Mesendoderm (in vitro differentiated cells): ENCODE measurements at regions not wholly inside any gene's neighbourhood (a gene's known extent, or its start where the extent isn't known, plus 50 kb on each side); places are given as distances from the start of the nearest gene placed in this dataset.

Experiments
- DNase-seq: peaks from one replicate; pipeline ENCODE4 v3.0.0; 2013
- H2AK5ac ChIP-seq: 2 replicates; pipeline ENCODE4 v1.6.1; 2013; ENCODE audit warnings: low read length, inconsistent platforms
- H2BK120ac ChIP-seq: 2 replicates; pipeline ENCODE4 v1.6.1; 2013; ENCODE audit warnings: low read depth, mild to moderate bottlenecking, low read length, moderate library complexity, mixed read lengths
- H2BK15ac ChIP-seq: replicated peaks from 2 replicates; pipeline ENCODE4 v1.6.1; 2013; ENCODE audit warnings: low read depth, mild to moderate bottlenecking, moderate library complexity
- H2BK5ac ChIP-seq: 2 replicates; pipeline ENCODE4 v1.6.1; 2013; ENCODE audit warnings: low read length, inconsistent platforms
- H3K18ac ChIP-seq: 2 replicates; pipeline ENCODE4 v1.6.1; 2013; ENCODE audit warnings: mild to moderate bottlenecking, low read length, mixed read lengths
- H3K23ac ChIP-seq: one replicate; pipeline ENCODE4 v1.6.1; 2013; ENCODE audit warnings: low read length
- H3K27ac ChIP-seq: 2 replicates; pipeline ENCODE4 v1.5.1; 2013; ENCODE audit warnings: low read depth, mild to moderate bottlenecking, inconsistent platforms, low read length, moderate library complexity
- H3K27me3 ChIP-seq: 2 replicates; pipeline ENCODE4 v1.6.1; 2013; ENCODE audit warnings: low read length, control low read depth, mild to moderate bottlenecking, inconsistent platforms; ENCODE audit not compliant: insufficient read depth, poor library complexity
- H3K36me3 ChIP-seq: 2 replicates; pipeline ENCODE4 v1.6.1; 2013; ENCODE audit warnings: low read length, inconsistent platforms; ENCODE audit not compliant: control insufficient read depth, insufficient read depth
- H3K4ac ChIP-seq: one replicate; pipeline ENCODE4 v1.6.1; 2013; ENCODE audit warnings: low read depth, mild to moderate bottlenecking, low read length, moderate library complexity
- H3K4me1 ChIP-seq: 2 replicates; pipeline ENCODE4 v1.6.1; 2013; ENCODE audit warnings: low read depth, low read length, inconsistent platforms; ENCODE audit not compliant: control insufficient read depth
- H3K4me2 ChIP-seq: 2 replicates; pipeline ENCODE4 v1.6.1; 2013; ENCODE audit warnings: low read length
- H3K4me3 ChIP-seq: 2 replicates; pipeline ENCODE4 v1.5.1; 2013; ENCODE audit warnings: mild to moderate bottlenecking, low read length
- H3K56ac ChIP-seq: one replicate; pipeline ENCODE4 v1.6.1; 2013; ENCODE audit warnings: low read length
- H3K79me1 ChIP-seq: 2 replicates; pipeline ENCODE4 v1.6.1; 2013; ENCODE audit warnings: low read length, inconsistent platforms
- H3K79me2 ChIP-seq: 2 replicates; pipeline ENCODE4 v1.6.1; 2013; ENCODE audit warnings: mild to moderate bottlenecking, low read length; ENCODE audit not compliant: control insufficient read depth, insufficient read depth
- H3K9ac ChIP-seq: 2 replicates; pipeline ENCODE4 v1.6.1; 2013; ENCODE audit warnings: low read length, inconsistent platforms
- H4K5ac ChIP-seq: one replicate; pipeline ENCODE4 v1.6.1; 2013; ENCODE audit warnings: low read length
- H4K8ac ChIP-seq: one replicate; pipeline ENCODE4 v1.6.1; 2013; ENCODE audit warnings: low read depth, mild to moderate bottlenecking, control low read depth, low read length, moderate library complexity
- WGBS: extraction: QIAGEN DNeasy Blood & Tissue Kit; methylation state at CpG from one replicate; pipeline ENCODE4 v1.1.7; 2013; ENCODE audit warnings: low lambda C conversion rate, missing lambda C conversion rate; ENCODE audit not compliant: insufficient coverage; ENCODE audit errors: extremely low coverage; 5-methylcytosine and 5-hydroxymethylcytosine counted together

- no peak overlapping the region for H3K9ac ChIP-seq
- peak; percentile 60 for DNase-seq
- H2BK5ac ChIP-seq, result no peak overlapping the region
- no peak overlapping the region for H3K4me3 ChIP-seq
- no peaks in the 10 kb centered on the region for H3K79me2 ChIP-seq
- no peaks in the 10 kb centered on the region for H3K27me3 ChIP-seq
- H3K18ac ChIP-seq, result no peak overlapping the region
- no peak overlapping the region for H2BK15ac ChIP-seq
- no peak overlapping the region for H3K23ac ChIP-seq
- no peak overlapping the region for H2AK5ac ChIP-seq
- no CpG with 5 or more reads among the region's 24 CpGs for whole genome bisulfite sequencing
- H3K4me1 ChIP-seq, result no peaks in the 10 kb centered on the region
- no peaks in the 10 kb centered on the region for H3K36me3 ChIP-seq
- no peak overlapping the region for H4K5ac ChIP-seq
- H3K4me2 ChIP-seq, result no peak overlapping the region
- H3K27ac ChIP-seq, result no peak overlapping the region
- no peak overlapping the region for H3K4ac ChIP-seq
- H3K79me1 ChIP-seq, result no peaks in the 10 kb centered on the region
- H2BK120ac ChIP-seq, result no peak overlapping the region
- no peak overlapping the region for H3K56ac ChIP-seq
- no peak overlapping the region for H4K8ac ChIP-seq
Observed at GRCh38 chr1:220353229-220354012, 81.2 kb upstream of the RAB3GAP2 start.

- DNase-seq, result no peak
- H3K27ac ChIP-seq, result no peak overlapping the region
- H4K8ac ChIP-seq, result no peak overlapping the region
- H3K9ac ChIP-seq, result no peak overlapping the region
- no peaks in the 10 kb centered on the region for H3K4me1 ChIP-seq
- no peak overlapping the region for H3K4me3 ChIP-seq
- H3K27me3 ChIP-seq, result no peaks in the 10 kb centered on the region
- H3K79me2 ChIP-seq, result no peaks in the 10 kb centered on the region
- H3K4ac ChIP-seq, result no peak overlapping the region
- no peak overlapping the region for H2BK5ac ChIP-seq
- no peak overlapping the region for H3K23ac ChIP-seq
- H2BK15ac ChIP-seq, result no peak overlapping the region
- H2AK5ac ChIP-seq, result no peak overlapping the region
- no peak overlapping the region for H2BK120ac ChIP-seq
- H4K5ac ChIP-seq, result no peak overlapping the region
- no CpG with 5 or more reads among the region's 7 CpGs for WGBS
- H3K4me2 ChIP-seq, result no peak overlapping the region
- no peak overlapping the region for H3K56ac ChIP-seq
- no peaks in the 10 kb centered on the region for H3K79me1 ChIP-seq
- H3K36me3 ChIP-seq, result no peaks in the 10 kb centered on the region
- no peak overlapping the region for H3K18ac ChIP-seq
Observed at GRCh38 chr1:220348211-220348610, 76.0 kb upstream of the RAB3GAP2 start.

- no peak overlapping the region for H3K18ac ChIP-seq
- WGBS, result no CpG with 5 or more reads among the region's 8 CpGs
- no peak overlapping the region for H4K5ac ChIP-seq
Observed at GRCh38 chr1:220347654-220348175, 75.5 kb upstream of the RAB3GAP2 start.

GRCh38 chr1:220344745-220345144 lies 72.5 kb upstream of the RAB3GAP2 start:
- no peak overlapping the region for H3K9ac ChIP-seq
- H3K18ac ChIP-seq, result no peak overlapping the region
- H4K8ac ChIP-seq, result no peak overlapping the region
- H3K4me3 ChIP-seq, result no peak overlapping the region
- H2BK5ac ChIP-seq, result no peak overlapping the region
- no peak overlapping the region for H3K23ac ChIP-seq
- H3K36me3 ChIP-seq, result no peaks in the 10 kb centered on the region
- H2AK5ac ChIP-seq, result no peak overlapping the region
- no peaks in the 10 kb centered on the region for H3K4me1 ChIP-seq
- H2BK120ac ChIP-seq, result no peak overlapping the region
- no peak overlapping the region for H3K27ac ChIP-seq
- H3K27me3 ChIP-seq, result no peaks in the 10 kb centered on the region
- H4K5ac ChIP-seq, result no peak overlapping the region
- DNase-seq, result no peak
- no peak overlapping the region for H3K56ac ChIP-seq
- no peaks in the 10 kb centered on the region for H3K79me1 ChIP-seq
- no peak overlapping the region for H3K4ac ChIP-seq
- H3K79me2 ChIP-seq, result no peaks in the 10 kb centered on the region
- no peak overlapping the region for H2BK15ac ChIP-seq
- no peak overlapping the region for H3K4me2 ChIP-seq
- no CpG with 5 or more reads among the region's 3 CpGs for WGBS

More at GRCh38 chr1:220347654-220348175, 75.5 kb upstream of the RAB3GAP2 start:
- Histone ChIP-seq H3K4me1 (no peaks in the 10 kb centered on the region), H3K27me3 (no peaks in the 10 kb centered on the region), H3K27ac (no peak overlapping the region), H3K4me2 (no peak overlapping the region), H4K8ac (no peak overlapping the region), H2BK120ac (no peak overlapping the region), H3K9ac (no peak overlapping the region), H2AK5ac (no peak overlapping the region), H3K36me3 (no peaks in the 10 kb centered on the region), H3K79me1 (no peaks in the 10 kb centered on the region), H2BK5ac (no peak overlapping the region), H2BK15ac (no peak overlapping the region), H3K4ac (no peak overlapping the region), H3K4me3 (no peak overlapping the region), H3K23ac (no peak overlapping the region), H3K56ac (no peak overlapping the region), H3K79me2 (no peaks in the 10 kb centered on the region)
- DNase-seq, result no peak

- Histone ChIP-seq H3K23ac (no peak overlapping the region), H3K79me1 (no peaks in the 10 kb centered on the region), H3K4ac (no peak overlapping the region), H3K27ac (no peak overlapping the region), H2BK5ac (no peak overlapping the region), H2BK120ac (no peak overlapping the region), H3K4me1 (peaks cover 2% of the 10 kb centered on the region), H3K27me3 (no peaks in the 10 kb centered on the region), H4K8ac (no peak overlapping the region), H3K56ac (no peak overlapping the region), H3K36me3 (no peaks in the 10 kb centered on the region), H2AK5ac (no peak overlapping the region), H2BK15ac (no peak overlapping the region), H3K4me3 (no peak overlapping the region), H4K5ac (no peak overlapping the region), H3K79me2 (no peaks in the 10 kb centered on the region), H3K4me2 (no peak overlapping the region), H3K9ac (no peak overlapping the region), H3K18ac (no peak overlapping the region)
- WGBS, result no CpG with 5 or more reads among the region's 5 CpGs
- DNase-seq, result no peak
Observed at GRCh38 chr1:220342853-220343252, 70.6 kb upstream of the RAB3GAP2 start.
